GM19467 (cell line): ENCODE measurements at regions not wholly inside any gene's neighbourhood (a gene's known extent, or its start where the extent isn't known, plus 50 kb on each side); places are given as distances from the start of the nearest gene placed in this dataset.

Experiments used
- ATAC-seq: cut with Tn5 transposase; IDR thresholded peaks from one replicate; pipeline ENCODE4 v1.9.1; 2021; ENCODE audit warnings: mild to moderate bottlenecking, moderate library complexity; ENCODE audit not compliant: unreplicated experiment

GRCh38 chr9:99361817-99362216 lies 139.7 kb downstream of the SEC61B start:
- no peak for ATAC-seq

- no peak for ATAC-seq
Measured at GRCh38 chr9:99362321-99362720, 140.2 kb downstream of the SEC61B start.

GRCh38 chr9:99363509-99363908 lies 141.4 kb downstream of the SEC61B start:
- no peak for ATAC-seq

GRCh38 chr9:99365233-99365980 lies 143.3 kb downstream of the SEC61B start:
- no peak for ATAC-seq

- no peak for ATAC-seq
Measured at GRCh38 chr9:99366183-99366582, 144.1 kb downstream of the SEC61B start.

GRCh38 chr9:99366621-99367020 lies 144.5 kb downstream of the SEC61B start:
- no peak for ATAC-seq

- ATAC-seq = no peak
Measured at GRCh38 chr9:99368341-99369326, 146.6 kb downstream of the SEC61B start.

GRCh38 chr9:99369327-99369722 lies 147.2 kb downstream of the SEC61B start:
- ATAC-seq = no peak

- ATAC-seq = no peak
Measured at GRCh38 chr9:99370376-99370775, 148.3 kb downstream of the SEC61B start.

GRCh38 chr9:99371376-99371775 lies 149.3 kb downstream of the SEC61B start:
- no peak for ATAC-seq

- no peak for ATAC-seq
Measured at GRCh38 chr9:99373912-99374311, 151.8 kb downstream of the SEC61B start.

- ATAC-seq = no peak
Measured at GRCh38 chr9:99374793-99375192, 152.7 kb downstream of the SEC61B start.

- ATAC-seq = no peak
Measured at GRCh38 chr9:99375481-99375880, 153.4 kb downstream of the SEC61B start.

GRCh38 chr9:99377790-99378775 lies 156.0 kb downstream of the SEC61B start:
- ATAC-seq = no peak

GRCh38 chr9:99383536-99383935 lies 161.5 kb downstream of the SEC61B start:
- ATAC-seq = no peak

GRCh38 chr9:99385215-99385614 lies 163.1 kb downstream of the SEC61B start:
- no peak for ATAC-seq

GRCh38 chr9:99385814-99386279 lies 163.8 kb downstream of the SEC61B start:
- ATAC-seq = no peak

- no peak for ATAC-seq
Measured at GRCh38 chr9:99387431-99387830, 165.3 kb downstream of the SEC61B start.

- ATAC-seq = no peak
Measured at GRCh38 chr9:99389087-99390033, 167.3 kb downstream of the SEC61B start.
